Uterus (tissue), 2 donors: ENCODE measurements at regions not wholly inside any gene's neighbourhood (a gene's known extent, or its start where the extent isn't known, plus 50 kb on each side); places are given as distances from the start of the nearest gene placed in this dataset.

Experiments
- CTCF ChIP-seq, 4 experiments: fragments of 200-600 bp in 2 of 4; fragments of 450-650 bp in 2 of 4; sonication (generic) in 2 of 4; IDR thresholded peaks; one replicate each; pipeline ENCODE4 v1.5.1; 2016 to 2019; ENCODE audit warnings: antibody characterized with exemption in 4 of 4, mild to moderate bottlenecking in 2 of 4, moderate library complexity in 1 of 4
- POLR2A ChIP-seq, 2 donors: fragments of 450-650 bp; IDR thresholded peaks; one replicate each; pipeline ENCODE4 v1.6.1; 2016; ENCODE audit warnings: antibody characterized with exemption in 2 of 2, mild to moderate bottlenecking in 1 of 2, moderate library complexity in 1 of 2

GRCh38 chr6:14824060-14824459 lies 421.8 kb upstream of the JARID2 start:
- no peak for TF ChIP-seq CTCF (IDR thresholded peaks at IDR 0.05)
- TF ChIP-seq POLR2A (IDR thresholded peaks at IDR 0.05): no peak
